K562 (cell line): ENCODE measurements at regions not wholly inside any gene's neighbourhood (a gene's known extent, or its start where the extent isn't known, plus 50 kb on each side); places are given as distances from the start of the nearest gene placed in this dataset.

Experiments used
- BRCA1 ChIP-seq, 2 experiments: fragments of 450-650 bp in 1 of 2; sonication (generic) in 1 of 2; formaldehyde crosslinking in 1 of 2; IDR thresholded peaks; 2 replicates each; pipeline versions ENCODE4 v1.5.0 to v1.6.1; 2017 to 2020; ENCODE audit warnings: mild to moderate bottlenecking in 1 of 2, missing genetic modification reagents in 1 of 2
- CAMTA2 ChIP-seq: fragments of 250-450 bp; sonication (Bioruptor Pico); conservative IDR thresholded peaks from 2 replicates; pipeline ENCODE4 v1.5.1; 2022
- CBX2 ChIP-seq: fragments of 200-600 bp; sonication (generic); IDR thresholded peaks from one replicate; pipeline ENCODE4 v1.6.1; 2012; ENCODE audit warnings: mild to moderate bottlenecking, low read length, inconsistent platforms; ENCODE audit not compliant: insufficient read depth, poor library complexity, severe bottlenecking
- ESRRB ChIP-seq: fragments of 250-450 bp; sonication (Bioruptor Pico); IDR thresholded peaks from 2 replicates; pipeline ENCODE4 v1.5.0; 2020; ENCODE audit warnings: mild to moderate bottlenecking, moderate library complexity, borderline replicate concordance
- FOXM1 ChIP-seq, 2 experiments: fragments of 450-650 bp in 1 of 2; sonication (generic) in 1 of 2; formaldehyde crosslinking in 1 of 2; IDR thresholded peaks; 2 replicates each; pipeline versions ENCODE4 v1.6.1 to v1.9.0; 2017 to 2022; ENCODE audit warnings: low read depth in 2 of 2, mild to moderate bottlenecking in 2 of 2, missing genetic modification reagents in 1 of 2, moderate library complexity in 1 of 2
- HOXB6 ChIP-seq: fragments of 250-450 bp; sonication (Bioruptor Pico); IDR thresholded peaks from 2 replicates; pipeline ENCODE4 v1.5.1; 2022; ENCODE audit warnings: mild to moderate bottlenecking, borderline replicate concordance
- IFI16 ChIP-seq: fragments of 250-450 bp; sonication (Bioruptor Pico); IDR thresholded peaks from 2 replicates; pipeline ENCODE4 v2.1.2; 2022; ENCODE audit warnings: mild to moderate bottlenecking, inconsistent platforms
- JUN ChIP-seq, 2 experiments: sonication (generic) in 1 of 2; formaldehyde crosslinking in 1 of 2; IDR thresholded peaks; 2 replicates each; pipeline versions ENCODE4 v1.6.1 to v1.8.0; 2012 to 2022; ENCODE audit warnings: borderline replicate concordance in 2 of 2, mild to moderate bottlenecking in 2 of 2, improper control_type of control experiment in 1 of 2, low read depth in 1 of 2, low read length in 1 of 2, missing genetic modification reagents in 1 of 2
- KLF6 ChIP-seq: fragments of 250-450 bp; sonication (Bioruptor Pico); IDR thresholded peaks from 2 replicates; pipeline ENCODE4 v1.4.0; 2020; ENCODE audit warnings: mild to moderate bottlenecking, moderate library complexity, borderline replicate concordance
- RFX1 ChIP-seq: fragments of 450-650 bp; IDR thresholded peaks from 2 replicates; pipeline ENCODE4 v1.6.1; 2016; ENCODE audit warnings: mild to moderate bottlenecking, moderate library complexity
- SMARCE1 ChIP-seq: fragments of 450-650 bp; IDR thresholded peaks from 2 replicates; pipeline ENCODE4 v1.7.1; 2016; ENCODE audit warnings: mild to moderate bottlenecking
- STAT5A ChIP-seq: IDR thresholded peaks from 2 replicates; pipeline ENCODE4 v1.6.1; 2012; ENCODE audit warnings: low read length, inconsistent platforms, borderline replicate concordance
- ZBED1 ChIP-seq: IDR thresholded peaks from 2 replicates; pipeline ENCODE4 v1.6.1; 2014
- ZBTB8A ChIP-seq: fragments of 450-650 bp; IDR thresholded peaks from 2 replicates; pipeline ENCODE4 v1.6.1; 2018; ENCODE audit warnings: mild to moderate bottlenecking, moderate library complexity; ENCODE audit not compliant: partially characterized antibody
- ZNF384 ChIP-seq: IDR thresholded peaks from 2 replicates; pipeline ENCODE4 v1.6.1; 2012; ENCODE audit warnings: low read depth, low read length, improper control_type of control experiment
- ZNF644 ChIP-seq: fragments of 200-800 bp; sonication (Bioruptor generic); IDR thresholded peaks from 2 replicates; pipeline ENCODE4 v1.6.1; 2016; ENCODE audit warnings: low read depth, missing genetic modification characterization, missing compliant biosample characterization
- TF ChIP-seq, protein P1 (sequence below): sonication (generic); formaldehyde crosslinking; IDR thresholded peaks from 2 replicates; pipeline ENCODE4 v1.8.1; 2023; ENCODE audit warnings: mild to moderate bottlenecking, missing genetic modification reagents, moderate library complexity
- TF ChIP-seq, protein P2 (sequence below): fragments of 450-650 bp; IDR thresholded peaks from 2 replicates; pipeline ENCODE4 v1.6.1; 2016; ENCODE audit warnings: missing biosample characterization, missing genetic modification characterization
- TF ChIP-seq, protein P3 (sequence below): fragments of 450-650 bp; formaldehyde crosslinking; IDR thresholded peaks from 2 replicates; pipeline ENCODE4 v1.4.0; 2020; ENCODE audit warnings: mild to moderate bottlenecking
- TF ChIP-seq, protein P4 (sequence below): sonication (generic); formaldehyde crosslinking; IDR thresholded peaks from 2 replicates; pipeline ENCODE4 v1.9.0; 2022; ENCODE audit warnings: mild to moderate bottlenecking, missing genetic modification reagents
- TF ChIP-seq, protein P5 (sequence below): fragments of 450-650 bp; IDR thresholded peaks from 2 replicates; pipeline ENCODE4 v1.6.1; 2017; ENCODE audit warnings: antibody characterized with exemption

DNA sequence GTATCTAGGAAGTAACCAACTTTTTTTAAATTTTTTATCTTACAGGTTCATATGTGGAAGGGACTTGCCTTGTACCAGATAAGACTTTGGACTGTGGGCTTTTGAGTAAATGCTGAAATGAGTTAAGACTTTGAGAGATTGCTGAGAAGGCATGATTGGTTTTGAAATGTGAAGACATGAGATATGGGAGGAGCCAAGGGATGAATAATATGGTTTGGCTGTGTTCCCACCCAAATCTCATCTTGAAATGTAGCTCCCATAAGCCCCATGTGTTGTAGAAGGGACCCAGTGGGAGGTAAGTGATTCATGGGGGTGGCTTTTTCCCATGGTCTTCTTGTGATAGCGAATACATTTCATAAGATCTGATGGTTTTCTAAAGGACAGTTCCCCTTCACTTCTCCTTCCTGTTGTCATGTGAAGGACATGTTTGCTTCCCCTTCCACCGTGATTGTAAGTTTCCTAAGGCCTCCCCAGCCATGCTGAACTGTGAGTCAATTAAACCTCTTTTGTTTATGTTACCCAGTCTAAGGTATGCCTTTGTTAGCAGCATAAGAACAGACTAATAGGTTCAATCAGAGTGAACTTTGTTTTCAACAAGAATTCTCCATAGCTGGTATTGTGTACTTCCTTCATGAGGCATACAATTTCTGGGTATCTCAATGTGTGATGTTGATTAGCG is 535.6 kb upstream of the MEF2C start (continued):
- no peak for TF ChIP-seq HOXB6 (CRISPR knock-in tag)
- TF ChIP-seq FOXM1 (IDR thresholded peaks at IDR 0.05; ENCODE audit: low read depth), result peak; percentile 88
- no peak for TF ChIP-seq FOXM1 (CRISPR knock-in tag; IDR thresholded peaks at IDR 0.05; ENCODE audit: low read depth)
- no peak for TF ChIP-seq RFX1
- TF ChIP-seq, protein P1, sequence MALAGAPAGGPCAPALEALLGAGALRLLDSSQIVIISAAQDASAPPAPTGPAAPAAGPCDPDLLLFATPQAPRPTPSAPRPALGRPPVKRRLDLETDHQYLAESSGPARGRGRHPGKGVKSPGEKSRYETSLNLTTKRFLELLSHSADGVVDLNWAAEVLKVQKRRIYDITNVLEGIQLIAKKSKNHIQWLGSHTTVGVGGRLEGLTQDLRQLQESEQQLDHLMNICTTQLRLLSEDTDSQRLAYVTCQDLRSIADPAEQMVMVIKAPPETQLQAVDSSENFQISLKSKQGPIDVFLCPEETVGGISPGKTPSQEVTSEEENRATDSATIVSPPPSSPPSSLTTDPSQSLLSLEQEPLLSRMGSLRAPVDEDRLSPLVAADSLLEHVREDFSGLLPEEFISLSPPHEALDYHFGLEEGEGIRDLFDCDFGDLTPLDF (CRISPR knock-in tag), result no peak
- 0 out of 2 replicates have a peak, but pooled peaks have one; percentile 63 for TF ChIP-seq ZNF644
- TF ChIP-seq CAMTA2 (CRISPR knock-in tag), result no peak
- TF ChIP-seq, protein P2, sequence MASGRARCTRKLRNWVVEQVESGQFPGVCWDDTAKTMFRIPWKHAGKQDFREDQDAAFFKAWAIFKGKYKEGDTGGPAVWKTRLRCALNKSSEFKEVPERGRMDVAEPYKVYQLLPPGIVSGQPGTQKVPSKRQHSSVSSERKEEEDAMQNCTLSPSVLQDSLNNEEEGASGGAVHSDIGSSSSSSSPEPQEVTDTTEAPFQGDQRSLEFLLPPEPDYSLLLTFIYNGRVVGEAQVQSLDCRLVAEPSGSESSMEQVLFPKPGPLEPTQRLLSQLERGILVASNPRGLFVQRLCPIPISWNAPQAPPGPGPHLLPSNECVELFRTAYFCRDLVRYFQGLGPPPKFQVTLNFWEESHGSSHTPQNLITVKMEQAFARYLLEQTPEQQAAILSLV, result no peak
- TF ChIP-seq ZBED1, result no peak
- TF ChIP-seq IFI16 (CRISPR knock-in tag), result no peak
- peak; percentile 71 for TF ChIP-seq SMARCE1
- TF ChIP-seq, protein P3, sequence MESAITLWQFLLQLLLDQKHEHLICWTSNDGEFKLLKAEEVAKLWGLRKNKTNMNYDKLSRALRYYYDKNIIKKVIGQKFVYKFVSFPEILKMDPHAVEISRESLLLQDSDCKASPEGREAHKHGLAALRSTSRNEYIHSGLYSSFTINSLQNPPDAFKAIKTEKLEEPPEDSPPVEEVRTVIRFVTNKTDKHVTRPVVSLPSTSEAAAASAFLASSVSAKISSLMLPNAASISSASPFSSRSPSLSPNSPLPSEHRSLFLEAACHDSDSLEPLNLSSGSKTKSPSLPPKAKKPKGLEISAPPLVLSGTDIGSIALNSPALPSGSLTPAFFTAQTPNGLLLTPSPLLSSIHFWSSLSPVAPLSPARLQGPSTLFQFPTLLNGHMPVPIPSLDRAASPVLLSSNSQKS, result no peak
- TF ChIP-seq CBX2, result no peak
- no peak for TF ChIP-seq BRCA1 (IDR thresholded peaks at IDR 0.05)
- TF ChIP-seq BRCA1 (CRISPR knock-in tag; IDR thresholded peaks at IDR 0.05), result no peak
- TF ChIP-seq STAT5A, result peak; percentile 81
- TF ChIP-seq KLF6, result no peak
- no peak for TF ChIP-seq ZBTB8A
- no peak for TF ChIP-seq JUN (IDR thresholded peaks at IDR 0.05; ENCODE audit: borderline replicate concordance, low read depth, low read length)
- TF ChIP-seq JUN (CRISPR knock-in tag; IDR thresholded peaks at IDR 0.05; ENCODE audit: borderline replicate concordance), result no peak
- TF ChIP-seq ESRRB, result no peak
- TF ChIP-seq, protein P4, sequence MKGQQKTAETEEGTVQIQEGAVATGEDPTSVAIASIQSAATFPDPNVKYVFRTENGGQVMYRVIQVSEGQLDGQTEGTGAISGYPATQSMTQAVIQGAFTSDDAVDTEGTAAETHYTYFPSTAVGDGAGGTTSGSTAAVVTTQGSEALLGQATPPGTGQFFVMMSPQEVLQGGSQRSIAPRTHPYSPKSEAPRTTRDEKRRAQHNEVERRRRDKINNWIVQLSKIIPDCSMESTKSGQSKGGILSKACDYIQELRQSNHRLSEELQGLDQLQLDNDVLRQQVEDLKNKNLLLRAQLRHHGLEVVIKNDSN (CRISPR knock-in tag), result no peak
- TF ChIP-seq, protein P5, sequence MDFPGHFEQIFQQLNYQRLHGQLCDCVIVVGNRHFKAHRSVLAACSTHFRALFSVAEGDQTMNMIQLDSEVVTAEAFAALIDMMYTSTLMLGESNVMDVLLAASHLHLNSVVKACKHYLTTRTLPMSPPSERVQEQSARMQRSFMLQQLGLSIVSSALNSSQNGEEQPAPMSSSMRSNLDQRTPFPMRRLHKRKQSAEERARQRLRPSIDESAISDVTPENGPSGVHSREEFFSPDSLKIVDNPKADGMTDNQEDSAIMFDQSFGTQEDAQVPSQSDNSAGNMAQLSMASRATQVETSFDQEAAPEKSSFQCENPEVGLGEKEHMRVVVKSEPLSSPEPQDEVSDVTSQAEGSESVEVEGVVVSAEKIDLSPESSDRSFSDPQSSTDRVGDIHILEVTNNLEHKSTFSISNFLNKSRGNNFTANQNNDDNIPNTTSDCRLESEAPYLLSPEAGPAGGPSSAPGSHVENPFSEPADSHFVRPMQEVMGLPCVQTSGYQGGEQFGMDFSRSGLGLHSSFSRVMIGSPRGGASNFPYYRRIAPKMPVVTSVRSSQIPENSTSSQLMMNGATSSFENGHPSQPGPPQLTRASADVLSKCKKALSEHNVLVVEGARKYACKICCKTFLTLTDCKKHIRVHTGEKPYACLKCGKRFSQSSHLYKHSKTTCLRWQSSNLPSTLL, result no peak
- TF ChIP-seq ZNF384, result peak; percentile 71; the same call in 1 of the 2 replicates
